CD14-positive monocyte (primary cell): ENCODE measurements at regions not wholly inside any gene's neighbourhood (a gene's known extent, or its start where the extent isn't known, plus 50 kb on each side); places are given as distances from the start of the nearest gene placed in this dataset.

Experiments
- DNase-seq, 3 donors: peaks; one replicate each; pipeline ENCODE4 v3.0.0-alpha.2; 2011 to 2022
- H2AFZ ChIP-seq: 2 replicates; pipeline ENCODE4 v1.6.0; 2012; ENCODE audit warnings: mild to moderate bottlenecking, low read depth, low read length, inconsistent platforms; ENCODE audit not compliant: insufficient read depth, poor library complexity, severe bottlenecking
- H3K27ac ChIP-seq, 2 donors: 1 replicate in 1 of 2; 2 replicates in 1 of 2; pipeline ENCODE4 v1.5.1; 2012 to 2013; ENCODE audit warnings: low read length in 2 of 2, control low read depth in 1 of 2, inconsistent platforms in 1 of 2, low read depth in 1 of 2, mild to moderate bottlenecking in 1 of 2
- H3K27me3 ChIP-seq, 2 donors: one replicate each; pipeline versions ENCODE4 v1.6.0 to v1.6.1; 2011 to 2013; ENCODE audit warnings: low read length in 2 of 2; ENCODE audit not compliant: control insufficient read depth in 2 of 2, insufficient read depth in 2 of 2
- H3K36me3 ChIP-seq, 2 donors: replicated peaks in 1 of 2; 1 replicate in 1 of 2; 2 replicates in 1 of 2; pipeline versions ENCODE4 v1.5.1 to v1.6.1; 2012 to 2013; ENCODE audit warnings: low read length in 2 of 2, control low read depth in 1 of 2, inconsistent platforms in 1 of 2, mild to moderate bottlenecking in 1 of 2; ENCODE audit not compliant: insufficient read depth in 2 of 2, control insufficient read depth in 1 of 2
- H3K4me1 ChIP-seq, 2 donors: 1 replicate in 1 of 2; 2 replicates in 1 of 2; pipeline versions ENCODE4 v1.5.1 to v1.6.1; 2012 to 2013; ENCODE audit warnings: low read length in 2 of 2, control low read depth in 1 of 2, inconsistent platforms in 1 of 2, mild to moderate bottlenecking in 1 of 2, moderate library complexity in 1 of 2; ENCODE audit not compliant: insufficient read depth in 2 of 2, control insufficient read depth in 1 of 2
- H3K4me2 ChIP-seq: replicated peaks from 2 replicates; pipeline ENCODE3; 2012; ENCODE audit warnings: low read length, moderate library complexity, mild to moderate bottlenecking; ENCODE audit not compliant: poor library complexity, severe bottlenecking; ENCODE audit errors: extremely low read depth
- H3K4me3 ChIP-seq, 3 experiments: fragments of 200-600 bp in 1 of 3; sonication (generic) in 1 of 3; replicated peaks in 1 of 3; 1 replicate in 2 of 3; 2 replicates in 1 of 3; pipeline ENCODE4 v1.5.1; 2011 to 2013; ENCODE audit warnings: low read length in 3 of 3, mild to moderate bottlenecking in 3 of 3, control low read depth in 2 of 3, low read depth in 2 of 3, inconsistent platforms in 1 of 3, moderate library complexity in 1 of 3
- H3K79me2 ChIP-seq: 2 replicates; pipeline ENCODE4 v1.6.0; 2012; ENCODE audit warnings: mild to moderate bottlenecking, control low read depth, inconsistent platforms, low read length, moderate library complexity; ENCODE audit not compliant: insufficient read depth
- H3K9ac ChIP-seq: 2 replicates; pipeline ENCODE4 v1.6.0; 2017; ENCODE audit warnings: low read length, mild to moderate bottlenecking; ENCODE audit not compliant: insufficient read depth, poor library complexity, severe bottlenecking
- H3K9me3 ChIP-seq, 2 donors: replicated peaks in 1 of 2; 1 replicate in 1 of 2; 2 replicates in 1 of 2; pipeline versions ENCODE4 v1.5.1 to v1.6.1; 2012 to 2013; ENCODE audit warnings: low read length in 2 of 2, control low read depth in 1 of 2; ENCODE audit not compliant: control insufficient read depth in 1 of 2, insufficient read depth in 1 of 2
- H4K20me1 ChIP-seq: 2 replicates; pipeline ENCODE4 v1.6.0; 2012; ENCODE audit warnings: mild to moderate bottlenecking, low read length, control low read depth, moderate library complexity; ENCODE audit not compliant: insufficient read depth
- H3K27ac Mint-ChIP-seq, 7 donors: one replicate each; pipeline ENCODE4 v1.8.0; 2020; ENCODE audit warnings: mild to moderate bottlenecking in 7 of 7, mixed read lengths in 7 of 7, moderate library complexity in 6 of 7, inconsistent platforms in 2 of 7
- H3K27me3 Mint-ChIP-seq, 3 donors: one replicate each; pipeline ENCODE4 v1.8.0; 2021 to 2022; ENCODE audit warnings: low read depth in 3 of 3, mild to moderate bottlenecking in 3 of 3, mixed read lengths in 3 of 3, moderate library complexity in 3 of 3, inconsistent platforms in 1 of 3
- H3K36me3 Mint-ChIP-seq, 2 donors: one replicate each; pipeline ENCODE4 v1.8.0; 2020; ENCODE audit warnings: mixed read lengths in 2 of 2, inconsistent platforms in 1 of 2, mild to moderate bottlenecking in 1 of 2
- H3K4me1 Mint-ChIP-seq: one replicate; pipeline ENCODE4 v1.8.0; 2020; ENCODE audit warnings: mild to moderate bottlenecking, mixed read lengths
- H3K4me3 Mint-ChIP-seq, 2 donors: one replicate each; pipeline ENCODE4 v1.8.0; 2020; ENCODE audit warnings: mild to moderate bottlenecking in 2 of 2, mixed read lengths in 2 of 2, moderate library complexity in 1 of 2
- H3K9me3 Mint-ChIP-seq, 7 donors: one replicate each; pipeline ENCODE4 v1.8.0; 2020 to 2022; ENCODE audit warnings: mixed read lengths in 7 of 7, mild to moderate bottlenecking in 6 of 7, moderate library complexity in 6 of 7, inconsistent platforms in 2 of 7
- WGBS: methylation state at CpG from one replicate; pipeline ENCODE4 v1.1.5; 2013; ENCODE audit warnings: missing lambda C conversion rate; ENCODE audit not compliant: insufficient coverage; 5-methylcytosine and 5-hydroxymethylcytosine counted together
- intact Hi-C, 2 donors: fragments of 100-400 bp; cut with micrococcal nuclease; formaldehyde crosslinking; loops; one replicate each; pipeline versions ENCODE4 v1.15.0 to v1.15.1; 2023
- TF ChIP-seq, protein P1 (sequence below): fragments of 200-600 bp; IDR thresholded peaks from one replicate; pipeline ENCODE4 v1.8.0; 2022; ENCODE audit warnings: antibody characterized with exemption, mild to moderate bottlenecking

DNA sequence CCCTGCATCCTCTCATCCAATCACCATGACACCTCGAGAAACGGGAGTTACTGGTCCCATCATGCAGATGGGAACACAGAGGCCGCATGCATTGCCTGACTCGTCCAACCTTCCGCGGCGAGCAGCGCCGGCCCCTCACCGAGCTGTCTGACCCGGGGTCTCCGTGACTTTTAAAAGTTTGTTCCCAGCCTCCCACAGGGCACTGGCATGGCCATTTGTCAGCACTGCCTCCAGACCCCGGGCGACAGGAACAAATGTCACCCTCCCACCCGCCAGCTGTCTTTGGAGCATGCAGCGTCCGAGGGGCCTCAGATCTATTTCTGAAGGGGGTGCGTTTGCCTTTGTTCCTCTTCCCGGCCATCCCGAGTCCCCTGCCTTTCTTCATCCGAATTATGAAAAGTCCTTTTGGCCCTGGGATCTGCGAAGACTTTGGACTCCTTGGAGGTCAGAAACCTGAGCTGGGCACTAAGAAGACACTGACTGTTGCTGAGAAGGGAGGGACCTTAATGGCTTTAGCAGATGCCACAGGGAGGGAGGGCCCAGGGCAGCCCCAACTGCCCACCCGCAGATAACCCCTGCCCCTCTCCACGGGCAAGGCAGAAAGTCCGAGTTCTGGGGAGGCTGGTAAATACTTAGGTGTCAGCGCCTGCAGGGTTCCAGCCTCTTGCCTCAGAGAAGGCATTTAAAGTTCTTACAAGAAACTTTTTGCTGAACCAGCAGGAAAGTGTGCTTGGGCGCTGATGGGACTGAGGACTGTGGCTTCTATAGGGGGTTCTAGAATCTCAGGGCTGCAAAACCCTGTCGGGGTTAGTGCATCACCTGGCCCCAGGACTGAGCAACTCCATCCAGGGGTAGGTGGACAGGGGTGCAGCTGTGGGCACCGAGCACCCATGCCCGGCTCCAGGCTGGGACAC lies 348.1 kb downstream of the FOXL1 start:
- Mint-ChIP-seq H3K4me3 (peak overlapping the region in 1 of 2 donors; percentile 70), H3K27me3 (peaks cover 48 to 55% (median 53%) of the 10 kb centered on the region in 3 donors), H3K4me1 (no peaks in the 10 kb centered on the region), H3K27ac (no peak overlapping the region), H3K36me3 (no peaks in the 10 kb centered on the region), H3K9me3 (peaks cover 0 to 9% (median 4%) of the 10 kb centered on the region in 7 donors)
- Histone ChIP-seq H3K4me1 (no peaks in the 10 kb centered on the region), H4K20me1 (no peaks in the 10 kb centered on the region), H3K27ac (no peak overlapping the region), H3K36me3 (no peaks in the 10 kb centered on the region), H2AFZ (no peak overlapping the region), H3K4me2 (no peak overlapping the region), H3K9me3 (peaks cover 1 to 14% of the 10 kb centered on the region in 2 donors), H3K9ac (no peak overlapping the region), H3K27me3 (peaks cover 36 to 70% of the 10 kb centered on the region in 2 donors), H3K79me2 (no peaks in the 10 kb centered on the region), H3K4me3 (no peak overlapping the region)
- TF ChIP-seq, protein P1, sequence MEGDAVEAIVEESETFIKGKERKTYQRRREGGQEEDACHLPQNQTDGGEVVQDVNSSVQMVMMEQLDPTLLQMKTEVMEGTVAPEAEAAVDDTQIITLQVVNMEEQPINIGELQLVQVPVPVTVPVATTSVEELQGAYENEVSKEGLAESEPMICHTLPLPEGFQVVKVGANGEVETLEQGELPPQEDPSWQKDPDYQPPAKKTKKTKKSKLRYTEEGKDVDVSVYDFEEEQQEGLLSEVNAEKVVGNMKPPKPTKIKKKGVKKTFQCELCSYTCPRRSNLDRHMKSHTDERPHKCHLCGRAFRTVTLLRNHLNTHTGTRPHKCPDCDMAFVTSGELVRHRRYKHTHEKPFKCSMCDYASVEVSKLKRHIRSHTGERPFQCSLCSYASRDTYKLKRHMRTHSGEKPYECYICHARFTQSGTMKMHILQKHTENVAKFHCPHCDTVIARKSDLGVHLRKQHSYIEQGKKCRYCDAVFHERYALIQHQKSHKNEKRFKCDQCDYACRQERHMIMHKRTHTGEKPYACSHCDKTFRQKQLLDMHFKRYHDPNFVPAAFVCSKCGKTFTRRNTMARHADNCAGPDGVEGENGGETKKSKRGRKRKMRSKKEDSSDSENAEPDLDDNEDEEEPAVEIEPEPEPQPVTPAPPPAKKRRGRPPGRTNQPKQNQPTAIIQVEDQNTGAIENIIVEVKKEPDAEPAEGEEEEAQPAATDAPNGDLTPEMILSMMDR = no peak
- intact Hi-C loops = no loop called here
- WGBS = 74% methylated on average over 27 of the region's 30 CpGs
- no peak for DNase-seq

DNA sequence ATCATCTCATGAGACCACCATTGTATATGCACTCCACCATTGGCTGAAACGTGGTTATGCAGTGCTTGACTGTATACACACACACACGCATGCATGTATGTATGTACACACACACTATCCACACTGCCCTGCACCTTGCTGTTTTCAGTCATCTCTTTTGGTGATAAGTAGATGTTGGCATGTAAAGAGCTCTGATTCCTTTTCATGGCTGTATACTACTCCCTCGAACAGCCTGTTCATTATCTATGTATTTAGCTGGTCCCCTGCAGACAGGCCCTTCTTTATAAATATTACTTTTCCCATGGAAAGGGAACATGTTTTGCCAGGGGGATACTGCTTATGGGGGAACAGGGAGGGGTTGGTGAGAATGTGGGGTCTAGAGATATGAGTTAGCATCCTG lies 349.4 kb downstream of the FOXL1 start:
- H3K4me1 ChIP-seq = no peaks in the 10 kb centered on the region
- peaks cover 0 to 17% of the 10 kb centered on the region in 2 donors for H3K9me3 ChIP-seq
- H3K27ac ChIP-seq = no peak overlapping the region
- Mint-ChIP-seq H3K4me1 (no peaks in the 10 kb centered on the region), H3K4me3 (no peak overlapping the region), H3K36me3 (no peaks in the 10 kb centered on the region), H3K9me3 (peaks cover 0 to 5% (median 0%) of the 10 kb centered on the region in 7 donors), H3K27me3 (peaks cover 40 to 53% (median 53%) of the 10 kb centered on the region in 3 donors), H3K27ac (no peak overlapping the region)
- H3K36me3 ChIP-seq = no peaks in the 10 kb centered on the region
- H2AFZ ChIP-seq = no peak overlapping the region
- TF ChIP-seq, protein P1 = no peak
- H3K9ac ChIP-seq = no peak overlapping the region
- no peak for DNase-seq
- H3K4me2 ChIP-seq = no peak overlapping the region
- intact Hi-C loops = no loop called here
- no peaks in the 10 kb centered on the region for H3K79me2 ChIP-seq
- peaks cover 36 to 68% of the 10 kb centered on the region in 2 donors for H3K27me3 ChIP-seq
- no peaks in the 10 kb centered on the region for H4K20me1 ChIP-seq
- H3K4me3 ChIP-seq = no peak overlapping the region
- no CpG with 5 or more reads among the region's 3 CpGs for WGBS
